ENCODE measurements at regions not wholly inside any gene's neighbourhood (a gene's known extent, or its start where the extent isn't known, plus 50 kb on each side); places are given as distances from the start of the nearest gene placed in this dataset.

- Histone ChIP-seq H3K27ac (ENCODE audit: low read length) (no peak overlapping the region), H3K79me2 (ENCODE audit: low read length) (no peaks in the 10 kb centered on the region), H3K27me3 (ENCODE audit: low read depth, low read length) (no peaks in the 10 kb centered on the region), H3K36me3 (replicated peaks; ENCODE audit: low read depth, low read length) (no peaks in the 10 kb centered on the region), H4K20me1 (ENCODE audit: insufficient read depth, low read length) (no peaks in the 10 kb centered on the region), H3K4me3 (ENCODE audit: low read length) (no peak overlapping the region), H3K4me1 (ENCODE audit: low read length) (no peaks in the 10 kb centered on the region), H3K4me2 (ENCODE audit: low read length) (no peak overlapping the region), H3K9me3 (ENCODE audit: insufficient read depth, low read length) (no peaks in the 10 kb centered on the region), H3K9ac (ENCODE audit: low read length) (no peak overlapping the region), H2AFZ (ENCODE audit: low read depth, low read length) (no peak overlapping the region)
- TF ChIP-seq EZH2phosphoT487 (IDR thresholded peaks at IDR 0.05; ENCODE audit: low read depth) (no peak), CTCF (IDR thresholded peaks at IDR 0.05; ENCODE audit: low read depth, low read length) (no peak)
Measured at GRCh38 chr15:62599791-62600777, 435.0 kb upstream of the C2CD4B start.

GRCh38 chr15:62601777-62602545, 436.9 kb upstream of the C2CD4B start:
- Histone ChIP-seq H3K4me2 (ENCODE audit: low read length) (no peak overlapping the region), H2AFZ (ENCODE audit: low read depth, low read length) (no peak overlapping the region), H3K27me3 (ENCODE audit: low read depth, low read length) (no peaks in the 10 kb centered on the region), H4K20me1 (ENCODE audit: insufficient read depth, low read length) (no peaks in the 10 kb centered on the region), H3K27ac (ENCODE audit: low read length) (no peak overlapping the region), H3K36me3 (replicated peaks; ENCODE audit: low read depth, low read length) (no peaks in the 10 kb centered on the region), H3K79me2 (ENCODE audit: low read length) (no peaks in the 10 kb centered on the region), H3K9me3 (ENCODE audit: insufficient read depth, low read length) (no peaks in the 10 kb centered on the region), H3K9ac (ENCODE audit: low read length) (no peak overlapping the region), H3K4me1 (ENCODE audit: low read length) (no peaks in the 10 kb centered on the region), H3K4me3 (ENCODE audit: low read length) (no peak overlapping the region)
- TF ChIP-seq EZH2phosphoT487 (IDR thresholded peaks at IDR 0.05; ENCODE audit: low read depth) (no peak), CTCF (IDR thresholded peaks at IDR 0.05; ENCODE audit: low read depth, low read length) (no peak)

- H3K4me1 ChIP-seq (ENCODE audit: low read length) = no peaks in the 10 kb centered on the region
- no peak for TF ChIP-seq CTCF (IDR thresholded peaks at IDR 0.05; ENCODE audit: low read depth, low read length)
- H3K4me3 ChIP-seq (ENCODE audit: low read length) = no peak overlapping the region
- no peak overlapping the region for H2AFZ ChIP-seq (ENCODE audit: low read depth, low read length)
- no peaks in the 10 kb centered on the region for H3K36me3 ChIP-seq (replicated peaks; ENCODE audit: low read depth, low read length)
- no peaks in the 10 kb centered on the region for H4K20me1 ChIP-seq (ENCODE audit: insufficient read depth, low read length)
- no peak overlapping the region for H3K27ac ChIP-seq (ENCODE audit: low read length)
- no peak overlapping the region for H3K4me2 ChIP-seq (ENCODE audit: low read length)
- no peaks in the 10 kb centered on the region for H3K79me2 ChIP-seq (ENCODE audit: low read length)
- no peaks in the 10 kb centered on the region for H3K27me3 ChIP-seq (ENCODE audit: low read depth, low read length)
- H3K9ac ChIP-seq (ENCODE audit: low read length) = no peak overlapping the region
- H3K9me3 ChIP-seq (ENCODE audit: insufficient read depth, low read length) = no peaks in the 10 kb centered on the region
Measured at GRCh38 chr15:62603742-62604141, 438.7 kb upstream of the C2CD4B start.

- Histone ChIP-seq H3K9me3 (ENCODE audit: insufficient read depth, low read length) (no peaks in the 10 kb centered on the region), H3K9ac (ENCODE audit: low read length) (no peak overlapping the region), H3K4me3 (ENCODE audit: low read length) (no peak overlapping the region), H3K27ac (ENCODE audit: low read length) (no peak overlapping the region), H3K36me3 (replicated peaks; ENCODE audit: low read depth, low read length) (no peaks in the 10 kb centered on the region), H3K79me2 (ENCODE audit: low read length) (no peaks in the 10 kb centered on the region), H3K27me3 (ENCODE audit: low read depth, low read length) (no peaks in the 10 kb centered on the region), H4K20me1 (ENCODE audit: insufficient read depth, low read length) (no peaks in the 10 kb centered on the region), H2AFZ (ENCODE audit: low read depth, low read length) (no peak overlapping the region), H3K4me2 (ENCODE audit: low read length) (no peak overlapping the region), H3K4me1 (ENCODE audit: low read length) (no peaks in the 10 kb centered on the region)
- no peak for TF ChIP-seq CTCF (IDR thresholded peaks at IDR 0.05; ENCODE audit: low read depth, low read length)
- no peak for TF ChIP-seq EZH2phosphoT487 (IDR thresholded peaks at IDR 0.05; ENCODE audit: low read depth)
Measured at GRCh38 chr15:62605282-62605681, 437.3 kb upstream of the TPM1 start.

All from OCI-LY3 (cell line).